K562 (cell line): ENCODE measurements at regions not wholly inside any gene's neighbourhood (a gene's known extent, or its start where the extent isn't known, plus 50 kb on each side); places are given as distances from the start of the nearest gene placed in this dataset.
A peak's percentile ranks its signal among the peaks of the same experiment; 100 is the strongest.

Experiments
- ATAC-seq: fragments of 200-7000 bp; cut with Tn5 transposase; 3 replicates; pipeline ENCODE4 v1.9.1; 2020; ENCODE audit warnings: moderate library complexity
- BruUV-seq: library from RNA; stranded (reverse); fragments of 400-500 nt; replicated peaks from 2 replicates; lab custom pipeline; 2021; lab: Mats Ljungman, UMichigan
- CTCF ChIA-PET: fragments of 300-600 bp; formaldehyde crosslinking; extraction: SDS; loops from one replicate; lab custom pipeline; 2021; ENCODE audit warnings: low intra/inter-chr PET ratio; lab: Yijun Ruan, JAX
- POLR2A ChIA-PET: fragments of 300-600, 350-650 bp; sonication (Branson Sonifier 250); formaldehyde crosslinking; extraction: SDS; loops from one replicate; lab custom pipeline; 2021; ENCODE audit warnings: antibody characterized with exemption, inconsistent platforms; lab: Yijun Ruan, JAX
- DNase-seq, 4 experiments: peaks; one replicate each; pipeline versions ENCODE4 v3.0.0 to v3.0.0-alpha.2; 2011 to 2018; ENCODE audit warnings: low spot score in 3 of 4, mixed read lengths in 3 of 4; ENCODE audit errors: extremely low read depth in 1 of 4
- FAIRE-seq: peaks from 2 replicates; lab custom pipeline; 2011; peaks lifted over from hg19 to GRCh38; lab: Jason Lieb, UNC
- H2AFZ ChIP-seq: 2 replicates; pipeline ENCODE4 v1.6.0; 2011; ENCODE audit warnings: low read depth, low read length, control low read depth, inconsistent platforms
- H3K27ac ChIP-seq: fragments of 200-600 bp; 3 replicates; pipeline ENCODE4 v1.8.0; 2011; ENCODE audit warnings: low read depth, mild to moderate bottlenecking, control low read depth, inconsistent platforms, low read length, moderate library complexity, mixed read lengths; ENCODE audit errors: extremely low read depth
- H3K27me3 ChIP-seq, 2 experiments: fragments of 300-600 bp in 1 of 2; 2 replicates in 1 of 2; 3 replicates in 1 of 2; pipeline versions ENCODE4 v1.6.0 to v1.8.0; 2011; ENCODE audit warnings: inconsistent platforms in 2 of 2, low read length in 2 of 2, mild to moderate bottlenecking in 1 of 2, mixed read lengths in 1 of 2, moderate library complexity in 1 of 2; ENCODE audit not compliant: control insufficient read depth in 2 of 2, insufficient read depth in 2 of 2
- H3K36me3 ChIP-seq: fragments of 300-600 bp; 3 replicates; pipeline ENCODE4 v1.8.0; 2011; ENCODE audit warnings: mild to moderate bottlenecking, low read length, inconsistent platforms; ENCODE audit not compliant: control insufficient read depth, insufficient read depth
- H3K4me1 ChIP-seq, 2 experiments: fragments of 200-600 bp in 1 of 2; replicated peaks in 1 of 2; 2 replicates in 1 of 2; 3 replicates in 1 of 2; pipeline versions ENCODE4 v1.5.1 to v1.8.0; 2011; ENCODE audit warnings: inconsistent platforms in 2 of 2, low read length in 2 of 2, mild to moderate bottlenecking in 1 of 2, mixed read lengths in 1 of 2, moderate library complexity in 1 of 2; ENCODE audit not compliant: control insufficient read depth in 2 of 2, insufficient read depth in 2 of 2
- H3K4me2 ChIP-seq: 2 replicates; pipeline ENCODE4 v1.6.1; 2011; ENCODE audit warnings: low read length, control low read depth, inconsistent platforms, mixed read lengths; ENCODE audit not compliant: insufficient read depth
- H3K4me3 ChIP-seq: fragments of 200-600 bp; sonication (generic), shearing (Covaris generic); 2 replicates; pipeline ENCODE4 v1.5.1; 2016; ENCODE audit warnings: control low read depth, inconsistent platforms
- H3K79me2 ChIP-seq: fragments of 200-600 bp; 3 replicates; pipeline ENCODE4 v1.8.0; 2011; ENCODE audit warnings: low read length, inconsistent platforms; ENCODE audit not compliant: control insufficient read depth, insufficient read depth
- H3K9ac ChIP-seq, 2 experiments: 2 replicates each; pipeline versions ENCODE4 v1.6.0 to v1.6.1; 2011; ENCODE audit warnings: low read depth in 2 of 2, low read length in 2 of 2, control low read depth in 1 of 2, inconsistent platforms in 1 of 2, mild to moderate bottlenecking in 1 of 2, mixed read lengths in 1 of 2; ENCODE audit not compliant: insufficient read depth in 1 of 2
- H3K9me1 ChIP-seq: one replicate; pipeline ENCODE4 v1.6.0; 2011; ENCODE audit warnings: inconsistent platforms, mild to moderate bottlenecking, low read length, moderate library complexity; ENCODE audit not compliant: control insufficient read depth, insufficient read depth
- H3K9me3 ChIP-seq: replicated peaks from 2 replicates; pipeline ENCODE4 v1.5.1; 2011; ENCODE audit warnings: low read depth, low read length, inconsistent platforms; ENCODE audit not compliant: control insufficient read depth, insufficient read depth
- H4K20me1 ChIP-seq: replicated peaks from 2 replicates; pipeline ENCODE4 v1.6.1; 2011; ENCODE audit warnings: low read length, inconsistent platforms, mixed read lengths; ENCODE audit not compliant: control insufficient read depth, insufficient read depth
- MXD1 ChIP-seq: fragments of 250-450 bp; sonication (Bioruptor Pico); IDR thresholded peaks from 2 replicates; pipeline ENCODE4 v1.8.0; 2021; ENCODE audit warnings: borderline replicate concordance, mild to moderate bottlenecking, moderate library complexity; ENCODE audit not compliant: poor library complexity, severe bottlenecking
- NCOR1 ChIP-seq: fragments of 450-650 bp; IDR thresholded peaks from 2 replicates; pipeline ENCODE4 v1.6.1; 2016; ENCODE audit warnings: mild to moderate bottlenecking, moderate library complexity
- XRCC4 ChIP-seq: IDR thresholded peaks from one replicate; pipeline ENCODE4 v1.6.1; 2011; ENCODE audit not compliant: insufficient read depth, insufficient read length; ENCODE audit errors: extremely low read depth
- ZNF407 ChIP-seq: fragments of 450-650 bp; IDR thresholded peaks from 2 replicates; pipeline ENCODE4 v1.6.1; 2016; ENCODE audit warnings: low read depth
- WGBS: fragments of 100-300 bp; shearing (Covaris generic); methylation state at CpG from one replicate; pipeline ENCODE4 v1.1.6; 2016; ENCODE audit warnings: low coverage, mixed read lengths; ENCODE audit not compliant: insufficient coverage; ENCODE audit errors: missing lambda C conversion rate; 5-methylcytosine and 5-hydroxymethylcytosine counted together
- in situ Hi-C: fragments of 300-500 bp; cut with MboI; formaldehyde crosslinking; loops from 4 replicates; pipeline ENCODE4 v1.15.0; 2018; ENCODE audit warnings: inconsistent platforms, mixed read lengths
- intact Hi-C: fragments of 100-400 bp; cut with micrococcal nuclease; formaldehyde crosslinking; loops from 2 replicates; pipeline ENCODE4 v1.14.2; 2022
- TF ChIP-seq, protein P1 (sequence below): fragments of 450-650 bp; conservative IDR thresholded peaks from 2 replicates; pipeline ENCODE4 v1.6.1; 2016; ENCODE audit warnings: missing genetic modification characterization, low read depth, mild to moderate bottlenecking, control low read depth, missing compliant biosample characterization

GRCh38 chr19:32166238-32166637 is 179.2 kb upstream of the ZNF507 start:
- FAIRE-seq (no peak), DNase-seq (no peak)
- H3K9me3 ChIP-seq, result no peaks in the 10 kb centered on the region
- H4K20me1 ChIP-seq, result no peaks in the 10 kb centered on the region
- in situ Hi-C loops (no loop called here), intact Hi-C loops (no loop called here)
- no peaks in the 10 kb centered on the region for H3K4me1 ChIP-seq
- WGBS, result 1% methylated on average over 9 of the region's 9 CpGs
- no peak overlapping the region for H3K4me2 ChIP-seq
- H3K9ac ChIP-seq, result no peak overlapping the region
- no peaks in the 10 kb centered on the region for H3K9me1 ChIP-seq
- H3K4me3 ChIP-seq, result no peak overlapping the region
- no peak overlapping the region for H3K27ac ChIP-seq
- CTCF ChIA-PET, result no interaction called here
- TF ChIP-seq NCOR1, result no peak
- TF ChIP-seq, protein P1, sequence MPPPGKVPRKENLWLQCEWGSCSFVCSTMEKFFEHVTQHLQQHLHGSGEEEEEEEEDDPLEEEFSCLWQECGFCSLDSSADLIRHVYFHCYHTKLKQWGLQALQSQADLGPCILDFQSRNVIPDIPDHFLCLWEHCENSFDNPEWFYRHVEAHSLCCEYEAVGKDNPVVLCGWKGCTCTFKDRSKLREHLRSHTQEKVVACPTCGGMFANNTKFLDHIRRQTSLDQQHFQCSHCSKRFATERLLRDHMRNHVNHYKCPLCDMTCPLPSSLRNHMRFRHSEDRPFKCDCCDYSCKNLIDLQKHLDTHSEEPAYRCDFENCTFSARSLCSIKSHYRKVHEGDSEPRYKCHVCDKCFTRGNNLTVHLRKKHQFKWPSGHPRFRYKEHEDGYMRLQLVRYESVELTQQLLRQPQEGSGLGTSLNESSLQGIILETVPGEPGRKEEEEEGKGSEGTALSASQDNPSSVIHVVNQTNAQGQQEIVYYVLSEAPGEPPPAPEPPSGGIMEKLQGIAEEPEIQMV, result peak; percentile 72; the same call in 1 of the 2 replicates
- TF ChIP-seq, all 486 proteins: peak for 1
- POLR2A ChIA-PET, result no interaction called here
- H2AFZ ChIP-seq, result no peak overlapping the region
- H3K27me3 ChIP-seq, result peaks cover 0 to 15% of the 10 kb centered on the region in 2 experiments; a peak in 3 of 5 replicates
- H3K79me2 ChIP-seq, result no peaks in the 10 kb centered on the region
- no TSS peak for BruUV-seq
- no peaks in the 10 kb centered on the region for H3K36me3 ChIP-seq
- no peak for ATAC-seq

GRCh38 chr19:32168111-32168510 is 177.3 kb upstream of the ZNF507 start:
- Histone ChIP-seq H3K9me1 (no peaks in the 10 kb centered on the region), H3K4me1 (no peaks in the 10 kb centered on the region), H3K9ac (no peak overlapping the region), H3K79me2 (no peaks in the 10 kb centered on the region), H3K36me3 (no peaks in the 10 kb centered on the region), H3K27me3 (peaks cover 0 to 15% of the 10 kb centered on the region in 2 experiments; a peak in 3 of 5 replicates), H4K20me1 (no peaks in the 10 kb centered on the region), H3K9me3 (no peaks in the 10 kb centered on the region), H2AFZ (no peak overlapping the region), H3K4me2 (no peak overlapping the region), H3K27ac (no peak overlapping the region), H3K4me3 (no peak overlapping the region)
- DNase-seq (no peak), ATAC-seq (no peak), FAIRE-seq (no peak)
- BruUV-seq, result no TSS peak
- 2% methylated on average over 4 of the region's 4 CpGs for WGBS
- intact Hi-C loops (no loop called here), in situ Hi-C loops (no loop called here)
- CTCF ChIA-PET, result no interaction called here
- POLR2A ChIA-PET, result no interaction called here
- TF ChIP-seq MXD1 (CRISPR knock-in tag), result no peak
- TF ChIP-seq ZNF407, result no peak
- no peak for TF ChIP-seq XRCC4
